Osteoblast (primary cell): ENCODE measurements at regions not wholly inside any gene's neighbourhood (a gene's known extent, or its start where the extent isn't known, plus 50 kb on each side); places are given as distances from the start of the nearest gene placed in this dataset.

Source experiments
- DNase-seq: peaks from one replicate; pipeline ENCODE4 v3.0.0; 2011; ENCODE audit warnings: low spot score, mixed read lengths; ENCODE audit not compliant: insufficient read length; ENCODE audit errors: missing footprints
- H2AFZ ChIP-seq: 2 replicates; pipeline ENCODE4 v1.6.0; 2011; ENCODE audit warnings: mild to moderate bottlenecking, low read length
- H3K27ac ChIP-seq: 2 replicates; pipeline ENCODE4 v1.5.1; 2011; ENCODE audit warnings: mild to moderate bottlenecking, low read depth, low read length, moderate library complexity
- H3K27me3 ChIP-seq: 2 replicates; pipeline ENCODE4 v1.6.0; 2012; ENCODE audit warnings: mild to moderate bottlenecking, control low read depth, inconsistent platforms, low read length, moderate library complexity; ENCODE audit not compliant: insufficient read depth
- H3K36me3 ChIP-seq: 2 replicates; pipeline ENCODE4 v1.5.1; 2011; ENCODE audit warnings: mild to moderate bottlenecking, low read length, control low read depth, moderate library complexity; ENCODE audit not compliant: insufficient read depth
- H3K4me1 ChIP-seq: 2 replicates; pipeline ENCODE4 v1.5.1; 2011; ENCODE audit warnings: mild to moderate bottlenecking, low read length, control low read depth, moderate library complexity; ENCODE audit not compliant: insufficient read depth
- H3K4me2 ChIP-seq: 2 replicates; pipeline ENCODE4 v1.6.0; 2011; ENCODE audit warnings: mild to moderate bottlenecking, low read length; ENCODE audit not compliant: insufficient read depth
- H3K4me3 ChIP-seq: fragments of 200-600 bp; sonication (generic); 3 replicates; pipeline ENCODE4 v1.5.1; 2012; ENCODE audit warnings: mild to moderate bottlenecking, low read length, inconsistent platforms; ENCODE audit not compliant: insufficient read depth
- H3K79me2 ChIP-seq: 2 replicates; pipeline ENCODE4 v1.6.0; 2012; ENCODE audit warnings: mild to moderate bottlenecking, low read length, control low read depth, inconsistent platforms; ENCODE audit not compliant: insufficient read depth
- H3K9me3 ChIP-seq: 2 replicates; pipeline ENCODE4 v1.5.1; 2011; ENCODE audit warnings: low read depth, low read length, control low read depth
- H4K20me1 ChIP-seq: 2 replicates; pipeline ENCODE4 v1.6.0; 2012; ENCODE audit warnings: mild to moderate bottlenecking, low read length, control low read depth; ENCODE audit not compliant: insufficient read depth
- TF ChIP-seq, protein P1 (sequence below): IDR thresholded peaks from 2 replicates; pipeline ENCODE4 v1.5.1; 2011; ENCODE audit warnings: mild to moderate bottlenecking, low read depth, low read length, moderate library complexity; ENCODE audit errors: extremely low read depth

- TF ChIP-seq, protein P1, sequence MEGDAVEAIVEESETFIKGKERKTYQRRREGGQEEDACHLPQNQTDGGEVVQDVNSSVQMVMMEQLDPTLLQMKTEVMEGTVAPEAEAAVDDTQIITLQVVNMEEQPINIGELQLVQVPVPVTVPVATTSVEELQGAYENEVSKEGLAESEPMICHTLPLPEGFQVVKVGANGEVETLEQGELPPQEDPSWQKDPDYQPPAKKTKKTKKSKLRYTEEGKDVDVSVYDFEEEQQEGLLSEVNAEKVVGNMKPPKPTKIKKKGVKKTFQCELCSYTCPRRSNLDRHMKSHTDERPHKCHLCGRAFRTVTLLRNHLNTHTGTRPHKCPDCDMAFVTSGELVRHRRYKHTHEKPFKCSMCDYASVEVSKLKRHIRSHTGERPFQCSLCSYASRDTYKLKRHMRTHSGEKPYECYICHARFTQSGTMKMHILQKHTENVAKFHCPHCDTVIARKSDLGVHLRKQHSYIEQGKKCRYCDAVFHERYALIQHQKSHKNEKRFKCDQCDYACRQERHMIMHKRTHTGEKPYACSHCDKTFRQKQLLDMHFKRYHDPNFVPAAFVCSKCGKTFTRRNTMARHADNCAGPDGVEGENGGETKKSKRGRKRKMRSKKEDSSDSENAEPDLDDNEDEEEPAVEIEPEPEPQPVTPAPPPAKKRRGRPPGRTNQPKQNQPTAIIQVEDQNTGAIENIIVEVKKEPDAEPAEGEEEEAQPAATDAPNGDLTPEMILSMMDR = no peak
- Histone ChIP-seq H3K27me3 (peaks cover 13% of the 10 kb centered on the region), H3K4me2 (no peak overlapping the region), H4K20me1 (no peaks in the 10 kb centered on the region), H2AFZ (no peak overlapping the region), H3K4me3 (no peak overlapping the region), H3K9me3 (no peaks in the 10 kb centered on the region), H3K79me2 (no peaks in the 10 kb centered on the region), H3K27ac (no peak overlapping the region), H3K4me1 (no peaks in the 10 kb centered on the region), H3K36me3 (no peaks in the 10 kb centered on the region)
- no peak for DNase-seq
Measured at GRCh38 chr10:78575400-78575799, 493.4 kb upstream of the ZMIZ1 start.

DNA sequence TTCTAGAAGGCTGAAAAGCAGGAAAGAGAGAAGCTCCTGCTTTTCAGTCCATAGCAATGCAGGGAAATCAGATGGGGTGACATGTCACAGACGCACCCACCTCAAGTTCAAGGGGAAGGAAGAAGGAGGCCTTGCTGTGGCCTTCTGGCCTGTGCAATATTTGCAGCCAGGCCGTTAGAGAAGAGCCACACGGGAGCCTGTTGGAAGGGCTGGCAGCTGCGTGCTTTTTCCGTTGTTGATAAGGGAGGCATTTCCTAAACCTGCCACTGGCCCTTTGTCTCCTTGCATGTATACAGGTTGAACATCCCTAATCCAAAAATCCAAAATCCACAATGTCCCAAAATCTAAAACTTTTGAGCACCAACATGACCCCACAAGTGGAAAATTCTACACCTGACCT is 492.5 kb upstream of the ZMIZ1 start:
- Histone ChIP-seq H2AFZ (no peak overlapping the region), H3K27ac (no peak overlapping the region), H3K79me2 (no peaks in the 10 kb centered on the region), H4K20me1 (no peaks in the 10 kb centered on the region), H3K4me3 (no peak overlapping the region), H3K27me3 (peaks cover 13% of the 10 kb centered on the region), H3K36me3 (no peaks in the 10 kb centered on the region), H3K4me2 (no peak overlapping the region), H3K9me3 (no peaks in the 10 kb centered on the region), H3K4me1 (no peaks in the 10 kb centered on the region)
- no peak for DNase-seq
- TF ChIP-seq, protein P1 = no peak

DNA sequence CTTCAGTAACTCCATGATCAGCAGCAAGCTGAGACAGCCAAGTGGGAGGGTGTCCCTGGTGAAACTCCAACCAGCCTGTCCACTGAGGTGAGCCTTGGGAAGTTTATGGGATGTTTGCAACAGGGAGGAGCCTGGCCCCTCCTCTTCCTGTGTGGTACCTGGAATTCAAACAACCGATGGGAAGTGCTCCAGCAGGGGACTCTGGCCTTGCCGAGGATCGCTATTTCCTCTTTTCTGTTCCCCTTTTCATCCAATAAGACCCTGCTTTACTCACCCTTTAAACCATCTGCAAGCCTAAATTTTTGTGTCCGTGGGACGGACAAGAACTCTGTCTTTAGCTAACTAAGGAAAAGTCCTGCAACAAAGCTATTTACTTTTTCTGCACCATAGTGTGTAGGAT is 491.1 kb upstream of the ZMIZ1 start:
- no peaks in the 10 kb centered on the region for H3K4me1 ChIP-seq
- TF ChIP-seq, protein P1 = no peak

DNA sequence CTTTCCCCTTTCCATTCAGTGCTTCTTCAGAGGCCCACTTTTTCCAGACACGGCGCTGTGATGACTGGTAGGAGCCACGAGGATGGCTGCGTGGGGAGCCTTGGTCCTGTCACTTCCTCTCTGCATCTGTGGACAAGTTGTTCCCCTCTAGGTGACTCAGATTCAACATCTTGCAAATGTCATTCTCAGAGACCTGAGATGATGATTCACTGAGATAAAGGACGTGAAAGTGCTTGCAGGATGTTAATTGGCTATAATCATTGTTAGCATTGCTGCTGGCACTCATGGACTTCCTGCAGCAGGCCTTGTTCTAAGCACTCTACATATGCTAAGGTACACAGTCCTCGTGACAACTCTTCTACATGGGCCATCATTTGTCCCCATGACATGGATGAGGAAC is 489.8 kb upstream of the ZMIZ1 start:
- TF ChIP-seq, protein P1 = no peak

More for the DNA sequence above, 491.1 kb upstream of the ZMIZ1 start:
- Histone ChIP-seq H3K27ac (no peak overlapping the region), H2AFZ (no peak overlapping the region), H3K4me3 (no peak overlapping the region), H3K9me3 (no peaks in the 10 kb centered on the region), H3K27me3 (peaks cover 19% of the 10 kb centered on the region), H3K79me2 (no peaks in the 10 kb centered on the region), H4K20me1 (no peaks in the 10 kb centered on the region), H3K4me2 (no peak overlapping the region), H3K36me3 (no peaks in the 10 kb centered on the region)
- no peak for DNase-seq

More for the DNA sequence above, 489.8 kb upstream of the ZMIZ1 start:
- no peak overlapping the region for H3K4me3 ChIP-seq
- no peak overlapping the region for H2AFZ ChIP-seq
- H3K4me1 ChIP-seq = no peaks in the 10 kb centered on the region
- H3K9me3 ChIP-seq = no peaks in the 10 kb centered on the region
- no peak for DNase-seq
- H4K20me1 ChIP-seq = no peaks in the 10 kb centered on the region
- no peak overlapping the region for H3K4me2 ChIP-seq
- H3K27me3 ChIP-seq = peaks cover 22% of the 10 kb centered on the region
- H3K36me3 ChIP-seq = no peaks in the 10 kb centered on the region
- no peak overlapping the region for H3K27ac ChIP-seq
- H3K79me2 ChIP-seq = no peaks in the 10 kb centered on the region
